ENCODE measurements at regions not wholly inside any gene's neighbourhood (a gene's known extent, or its start where the extent isn't known, plus 50 kb on each side); places are given as distances from the start of the nearest gene placed in this dataset.

DNA sequence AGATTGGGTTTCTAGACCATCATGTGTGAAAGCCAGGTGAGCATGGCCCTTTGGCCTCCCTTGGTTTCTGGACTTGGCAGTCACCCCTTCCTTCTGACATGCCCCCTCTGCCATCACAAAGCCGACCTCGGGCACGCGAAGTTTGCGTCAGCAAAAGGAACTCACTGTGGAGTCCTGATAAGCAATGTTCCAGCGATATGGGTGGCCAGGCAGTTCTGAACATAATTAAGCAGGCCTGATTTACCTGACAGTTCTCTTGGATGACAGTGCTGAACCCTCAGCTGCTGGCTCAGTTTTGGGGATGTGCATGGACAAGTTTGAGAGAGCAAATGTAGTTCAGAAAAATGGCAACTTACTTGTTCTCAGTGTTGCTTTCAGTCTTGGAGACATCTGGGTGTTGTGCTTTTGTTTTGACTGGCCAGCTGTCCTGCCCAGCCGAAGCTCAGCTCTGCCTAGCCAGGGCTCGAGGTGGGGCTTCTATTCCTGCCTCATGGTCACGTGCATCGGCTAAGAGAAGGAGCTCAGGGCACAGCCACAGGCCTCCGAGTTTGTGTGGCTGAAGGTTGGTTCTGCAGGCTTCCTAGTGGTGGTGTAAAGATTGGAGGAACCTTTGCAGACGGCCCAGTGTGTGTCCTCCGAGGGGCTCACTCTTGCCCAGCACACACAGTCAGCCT lies 78.3 kb downstream of the CLDN34 start:
- TF ChIP-seq, protein P1, sequence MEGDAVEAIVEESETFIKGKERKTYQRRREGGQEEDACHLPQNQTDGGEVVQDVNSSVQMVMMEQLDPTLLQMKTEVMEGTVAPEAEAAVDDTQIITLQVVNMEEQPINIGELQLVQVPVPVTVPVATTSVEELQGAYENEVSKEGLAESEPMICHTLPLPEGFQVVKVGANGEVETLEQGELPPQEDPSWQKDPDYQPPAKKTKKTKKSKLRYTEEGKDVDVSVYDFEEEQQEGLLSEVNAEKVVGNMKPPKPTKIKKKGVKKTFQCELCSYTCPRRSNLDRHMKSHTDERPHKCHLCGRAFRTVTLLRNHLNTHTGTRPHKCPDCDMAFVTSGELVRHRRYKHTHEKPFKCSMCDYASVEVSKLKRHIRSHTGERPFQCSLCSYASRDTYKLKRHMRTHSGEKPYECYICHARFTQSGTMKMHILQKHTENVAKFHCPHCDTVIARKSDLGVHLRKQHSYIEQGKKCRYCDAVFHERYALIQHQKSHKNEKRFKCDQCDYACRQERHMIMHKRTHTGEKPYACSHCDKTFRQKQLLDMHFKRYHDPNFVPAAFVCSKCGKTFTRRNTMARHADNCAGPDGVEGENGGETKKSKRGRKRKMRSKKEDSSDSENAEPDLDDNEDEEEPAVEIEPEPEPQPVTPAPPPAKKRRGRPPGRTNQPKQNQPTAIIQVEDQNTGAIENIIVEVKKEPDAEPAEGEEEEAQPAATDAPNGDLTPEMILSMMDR (IDR thresholded peaks at IDR 0.05; ENCODE audit: low read depth, low read length, missing control alignments) = no peak
- DNase-seq (ENCODE audit: extremely low read depth, low read depth) = no peak
- no peak overlapping the region for H3K4me3 ChIP-seq (replicated peaks; ENCODE audit: low read depth, low read length)

GRCh38 chrX:10047133-10047532 lies 80.0 kb downstream of the CLDN34 start:
- no peak overlapping the region for H3K4me3 ChIP-seq (replicated peaks; ENCODE audit: low read depth, low read length)
- no peak for DNase-seq (ENCODE audit: extremely low read depth, low read depth)
- TF ChIP-seq, protein P1 (IDR thresholded peaks at IDR 0.05; ENCODE audit: low read depth, low read length, missing control alignments) = no peak

GRCh38 chrX:10047631-10048030 lies 80.5 kb downstream of the CLDN34 start:
- DNase-seq (ENCODE audit: extremely low read depth, low read depth) = no peak
- TF ChIP-seq, protein P1 (IDR thresholded peaks at IDR 0.05; ENCODE audit: low read depth, low read length, missing control alignments) = no peak
- no peak overlapping the region for H3K4me3 ChIP-seq (replicated peaks; ENCODE audit: low read depth, low read length)

DNA sequence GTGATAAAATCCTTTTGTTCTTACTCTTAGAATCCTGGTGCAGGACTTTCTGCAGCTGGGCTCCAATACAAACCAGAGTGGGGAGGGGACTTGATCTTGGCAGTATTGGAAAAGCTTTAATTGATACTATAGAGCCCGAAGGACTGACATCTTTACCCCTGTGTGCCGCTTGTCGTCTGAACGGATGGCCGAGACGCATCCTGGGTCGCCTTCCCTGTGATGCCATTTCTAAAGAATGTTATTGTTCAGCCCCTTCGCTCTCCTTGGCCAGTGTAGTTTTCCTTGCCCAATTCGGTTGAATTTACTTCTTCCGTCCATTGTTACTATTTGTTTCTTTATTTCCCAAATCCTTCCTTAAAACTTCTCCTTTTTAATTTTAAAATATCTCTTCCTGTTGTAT lies 80.9 kb downstream of the CLDN34 start:
- TF ChIP-seq, protein P1 (IDR thresholded peaks at IDR 0.05; ENCODE audit: low read depth, low read length, missing control alignments) = no peak
- no peak for DNase-seq (ENCODE audit: extremely low read depth, low read depth)
- H3K4me3 ChIP-seq (replicated peaks; ENCODE audit: low read depth, low read length) = no peak overlapping the region

DNA sequence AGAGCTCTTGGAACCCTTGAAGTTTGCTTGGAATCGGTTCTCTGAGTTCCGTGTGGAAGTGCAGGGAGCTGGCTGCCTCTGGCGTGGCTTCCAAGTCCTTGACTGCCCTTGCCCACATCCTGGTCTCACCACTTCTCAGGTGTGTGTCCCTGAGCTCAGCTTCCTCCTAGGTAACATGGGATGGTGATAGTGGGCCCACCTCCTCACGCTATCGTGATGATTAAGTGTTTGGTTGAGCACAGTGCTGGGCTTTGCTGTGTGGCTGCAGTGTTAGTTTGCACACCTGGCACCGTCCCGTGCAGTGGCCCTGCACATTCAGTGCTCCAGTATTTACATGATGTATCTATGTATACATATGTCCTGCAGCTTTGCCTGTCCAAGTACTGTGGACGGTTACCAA lies 81.5 kb downstream of the CLDN34 start:
- H3K4me3 ChIP-seq (replicated peaks; ENCODE audit: low read depth, low read length) = no peak overlapping the region
- no peak for DNase-seq (ENCODE audit: extremely low read depth, low read depth)
- TF ChIP-seq, protein P1 (IDR thresholded peaks at IDR 0.05; ENCODE audit: low read depth, low read length, missing control alignments) = no peak

- no peak overlapping the region for H3K4me3 ChIP-seq (replicated peaks; ENCODE audit: low read depth, low read length)
- DNase-seq (ENCODE audit: extremely low read depth, low read depth) = no peak
- TF ChIP-seq, protein P1 (IDR thresholded peaks at IDR 0.05; ENCODE audit: low read depth, low read length, missing control alignments) = no peak
Observed at GRCh38 chrX:10049236-10049635, 82.1 kb downstream of the CLDN34 start.

GRCh38 chrX:10050481-10050880 lies 83.3 kb downstream of the CLDN34 start:
- DNase-seq (ENCODE audit: extremely low read depth, low read depth) = no peak
- no peak overlapping the region for H3K4me3 ChIP-seq (replicated peaks; ENCODE audit: low read depth, low read length)
- TF ChIP-seq, protein P1 (IDR thresholded peaks at IDR 0.05; ENCODE audit: low read depth, low read length, missing control alignments) = no peak
